Ishikawa (cell line): ENCODE measurements at regions not wholly inside any gene's neighbourhood (a gene's known extent, or its start where the extent isn't known, plus 50 kb on each side); places are given as distances from the start of the nearest gene placed in this dataset.

Experiments
- CEBPB ChIP-seq: IDR thresholded peaks from 2 replicates; pipeline ENCODE4 v1.6.1; 2012
- CREB1 ChIP-seq: IDR thresholded peaks from 2 replicates; pipeline ENCODE4 v1.6.1; 2012; ENCODE audit warnings: low read depth
- EGR1 ChIP-seq: IDR thresholded peaks from 2 replicates; pipeline ENCODE4 v1.6.1; 2012
- EP300 ChIP-seq: IDR thresholded peaks from 2 replicates; pipeline ENCODE4 v1.6.1; 2012; ENCODE audit warnings: borderline replicate concordance
- FOXM1 ChIP-seq: IDR thresholded peaks from 2 replicates; pipeline ENCODE4 v1.6.1; 2012; ENCODE audit warnings: low read depth, borderline replicate concordance
- NFIC ChIP-seq: IDR thresholded peaks from 2 replicates; pipeline ENCODE4 v1.6.1; 2012
- RAD21 ChIP-seq: IDR thresholded peaks from 2 replicates; pipeline ENCODE4 v1.6.1; 2012; ENCODE audit warnings: low read depth
- TAF1 ChIP-seq: IDR thresholded peaks from 2 replicates; pipeline ENCODE4 v1.6.1; 2012; ENCODE audit warnings: low read depth, mild to moderate bottlenecking
- TCF12 ChIP-seq: IDR thresholded peaks from 2 replicates; pipeline ENCODE4 v1.6.1; 2012; ENCODE audit warnings: low read depth
- TEAD4 ChIP-seq: IDR thresholded peaks from 2 replicates; pipeline ENCODE4 v1.6.1; 2012
- YY1 ChIP-seq: IDR thresholded peaks from 2 replicates; pipeline ENCODE4 v1.6.1; 2012; ENCODE audit warnings: low read depth
- ZBTB7A ChIP-seq: IDR thresholded peaks from 2 replicates; pipeline ENCODE4 v1.6.1; 2012; ENCODE audit warnings: low read depth
- TF ChIP-seq, protein P1 (sequence below): IDR thresholded peaks from 2 replicates; pipeline ENCODE4 v1.6.1; 2012; ENCODE audit warnings: low read depth, mild to moderate bottlenecking
- TF ChIP-seq, protein P2 (sequence below): IDR thresholded peaks from 2 replicates; pipeline ENCODE4 v1.6.1; 2012
- TF ChIP-seq, protein P3 (sequence below): IDR thresholded peaks from 2 replicates; pipeline ENCODE4 v1.6.1; 2012

DNA sequence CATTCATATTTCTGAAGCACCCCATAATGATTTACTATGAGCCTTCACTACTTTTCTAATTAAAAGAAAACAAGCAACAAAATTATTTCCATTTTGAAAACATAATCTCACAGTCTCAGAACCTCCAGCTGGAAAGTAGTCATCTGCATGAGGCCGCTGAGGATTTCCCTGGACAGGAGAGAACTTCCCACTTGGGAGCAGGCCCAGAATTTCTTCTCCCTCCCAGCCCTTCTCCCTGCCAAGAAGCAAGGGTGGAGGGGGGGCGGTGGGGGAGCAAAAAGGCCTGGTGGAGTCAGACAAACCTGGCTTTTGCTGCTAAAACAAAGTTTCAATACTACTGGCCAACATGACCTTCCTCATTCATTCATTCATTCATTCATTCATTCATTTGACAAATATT is 167.3 kb downstream of the PJA1 start:
- TF ChIP-seq, protein P1, sequence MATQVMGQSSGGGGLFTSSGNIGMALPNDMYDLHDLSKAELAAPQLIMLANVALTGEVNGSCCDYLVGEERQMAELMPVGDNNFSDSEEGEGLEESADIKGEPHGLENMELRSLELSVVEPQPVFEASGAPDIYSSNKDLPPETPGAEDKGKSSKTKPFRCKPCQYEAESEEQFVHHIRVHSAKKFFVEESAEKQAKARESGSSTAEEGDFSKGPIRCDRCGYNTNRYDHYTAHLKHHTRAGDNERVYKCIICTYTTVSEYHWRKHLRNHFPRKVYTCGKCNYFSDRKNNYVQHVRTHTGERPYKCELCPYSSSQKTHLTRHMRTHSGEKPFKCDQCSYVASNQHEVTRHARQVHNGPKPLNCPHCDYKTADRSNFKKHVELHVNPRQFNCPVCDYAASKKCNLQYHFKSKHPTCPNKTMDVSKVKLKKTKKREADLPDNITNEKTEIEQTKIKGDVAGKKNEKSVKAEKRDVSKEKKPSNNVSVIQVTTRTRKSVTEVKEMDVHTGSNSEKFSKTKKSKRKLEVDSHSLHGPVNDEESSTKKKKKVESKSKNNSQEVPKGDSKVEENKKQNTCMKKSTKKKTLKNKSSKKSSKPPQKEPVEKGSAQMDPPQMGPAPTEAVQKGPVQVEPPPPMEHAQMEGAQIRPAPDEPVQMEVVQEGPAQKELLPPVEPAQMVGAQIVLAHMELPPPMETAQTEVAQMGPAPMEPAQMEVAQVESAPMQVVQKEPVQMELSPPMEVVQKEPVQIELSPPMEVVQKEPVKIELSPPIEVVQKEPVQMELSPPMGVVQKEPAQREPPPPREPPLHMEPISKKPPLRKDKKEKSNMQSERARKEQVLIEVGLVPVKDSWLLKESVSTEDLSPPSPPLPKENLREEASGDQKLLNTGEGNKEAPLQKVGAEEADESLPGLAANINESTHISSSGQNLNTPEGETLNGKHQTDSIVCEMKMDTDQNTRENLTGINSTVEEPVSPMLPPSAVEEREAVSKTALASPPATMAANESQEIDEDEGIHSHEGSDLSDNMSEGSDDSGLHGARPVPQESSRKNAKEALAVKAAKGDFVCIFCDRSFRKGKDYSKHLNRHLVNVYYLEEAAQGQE, result no peak
- no peak for TF ChIP-seq YY1
- no peak for TF ChIP-seq EGR1
- no peak for TF ChIP-seq TCF12
- TF ChIP-seq, protein P2, sequence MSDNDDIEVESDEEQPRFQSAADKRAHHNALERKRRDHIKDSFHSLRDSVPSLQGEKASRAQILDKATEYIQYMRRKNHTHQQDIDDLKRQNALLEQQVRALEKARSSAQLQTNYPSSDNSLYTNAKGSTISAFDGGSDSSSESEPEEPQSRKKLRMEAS, result no peak
- no peak for TF ChIP-seq EP300
- TF ChIP-seq TAF1, result no peak
- no peak for TF ChIP-seq CREB1
- TF ChIP-seq TEAD4, result no peak
- TF ChIP-seq, protein P3, sequence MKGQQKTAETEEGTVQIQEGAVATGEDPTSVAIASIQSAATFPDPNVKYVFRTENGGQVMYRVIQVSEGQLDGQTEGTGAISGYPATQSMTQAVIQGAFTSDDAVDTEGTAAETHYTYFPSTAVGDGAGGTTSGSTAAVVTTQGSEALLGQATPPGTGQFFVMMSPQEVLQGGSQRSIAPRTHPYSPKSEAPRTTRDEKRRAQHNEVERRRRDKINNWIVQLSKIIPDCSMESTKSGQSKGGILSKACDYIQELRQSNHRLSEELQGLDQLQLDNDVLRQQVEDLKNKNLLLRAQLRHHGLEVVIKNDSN, result no peak
- TF ChIP-seq RAD21, result no peak
- TF ChIP-seq CEBPB, result no peak
- TF ChIP-seq FOXM1, result no peak
- TF ChIP-seq NFIC, result no peak
- no peak for TF ChIP-seq ZBTB7A

DNA sequence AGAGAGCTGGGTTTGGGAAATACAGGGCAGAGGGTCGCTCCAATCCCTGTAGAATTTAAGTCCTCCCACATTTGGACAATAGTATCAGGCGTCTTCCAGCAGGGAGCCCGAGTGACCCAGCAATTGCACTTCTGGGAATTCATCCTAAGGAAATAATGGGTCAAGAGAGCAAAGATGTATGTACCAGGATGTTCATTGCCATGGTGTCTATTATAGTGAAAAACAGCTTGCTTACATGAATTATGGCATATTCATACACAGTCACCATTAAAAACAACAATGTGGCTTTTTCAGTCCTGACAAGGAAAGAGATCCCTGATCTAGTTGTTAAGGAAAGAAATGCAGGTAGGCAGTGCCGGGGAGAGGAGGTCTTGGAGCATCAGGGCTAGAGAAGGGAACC is 167.7 kb downstream of the PJA1 start:
- TF ChIP-seq CEBPB (no peak), TAF1 (no peak), EGR1 (no peak), NFIC (no peak), FOXM1 (no peak), TEAD4 (no peak), TCF12 (no peak), RAD21 (no peak), YY1 (no peak), CREB1 (no peak), EP300 (no peak), ZBTB7A (no peak)
- TF ChIP-seq, protein P2, result no peak
- TF ChIP-seq, protein P1, result no peak
- TF ChIP-seq, protein P3, result no peak

DNA sequence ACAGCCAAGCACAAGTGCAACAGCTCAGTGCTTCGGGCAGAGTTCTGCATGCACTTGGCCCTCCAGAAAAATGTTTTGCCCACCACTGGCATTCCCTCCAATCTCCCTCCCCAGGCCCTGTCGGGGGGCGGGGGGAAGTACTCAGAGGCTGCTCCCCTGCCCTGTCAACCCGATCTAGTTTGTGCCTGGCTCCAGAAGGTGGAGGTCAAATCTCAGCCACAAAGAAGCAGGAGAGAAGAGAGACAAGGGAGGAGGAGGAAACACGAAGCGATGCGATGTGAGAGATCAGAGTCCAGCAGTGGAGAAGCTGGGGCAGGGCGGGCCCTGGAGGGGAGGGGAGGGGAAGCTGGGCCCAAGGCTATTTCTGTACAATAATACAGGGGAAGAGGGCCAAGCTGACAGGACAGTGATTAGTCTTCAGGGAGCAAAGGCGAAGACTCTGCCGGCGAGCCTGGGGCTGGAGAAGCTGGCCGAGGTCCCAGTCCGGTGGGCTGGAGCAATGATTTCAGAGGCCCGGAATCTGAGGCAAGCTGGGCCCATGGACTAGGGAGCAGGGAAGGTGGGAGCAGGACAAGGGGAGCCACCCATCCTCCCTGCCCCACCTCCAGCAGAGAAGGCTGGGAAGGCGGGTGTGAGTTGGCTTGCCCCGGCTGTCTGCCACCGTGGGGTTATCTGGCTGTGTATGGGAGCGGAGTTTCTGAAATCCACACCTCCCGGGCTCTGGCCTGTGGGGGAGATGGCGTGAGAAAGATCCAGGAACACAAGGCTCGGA is 167.1 kb downstream of the EFNB1 start:
- TF ChIP-seq NFIC (no peak), TCF12 (no peak), TAF1 (no peak), CEBPB (no peak), CREB1 (no peak), ZBTB7A (no peak), FOXM1 (no peak), RAD21 (no peak), YY1 (no peak), EP300 (no peak)
- TF ChIP-seq, protein P1, result no peak
- TF ChIP-seq, protein P3, result no peak

DNA sequence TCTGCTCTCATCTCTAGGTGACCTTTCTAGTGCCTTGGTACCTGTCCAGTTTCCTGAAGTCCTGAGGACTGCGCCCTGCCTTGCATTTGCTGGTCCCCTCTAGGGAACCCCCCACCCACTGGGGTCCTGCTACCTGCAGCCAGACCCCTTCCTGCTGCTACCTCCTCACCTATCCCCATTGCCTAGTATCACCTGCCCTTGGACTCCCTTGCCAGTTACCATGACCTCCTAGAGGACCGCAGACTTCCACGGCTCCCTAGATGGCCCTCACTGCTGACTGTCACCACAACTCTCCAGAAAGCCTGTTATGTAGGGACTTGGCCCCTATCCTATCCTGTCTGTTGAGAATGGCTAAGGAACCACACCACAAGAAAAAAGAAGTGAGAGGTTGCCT is 166.6 kb downstream of the EFNB1 start:
- TF ChIP-seq YY1 (no peak), ZBTB7A (no peak), NFIC (no peak), CEBPB (no peak), CREB1 (no peak), EGR1 (no peak), TAF1 (no peak), TEAD4 (no peak), FOXM1 (no peak), TCF12 (no peak), RAD21 (no peak), EP300 (no peak)
- TF ChIP-seq, protein P1, result no peak
- TF ChIP-seq, protein P2, result no peak
- TF ChIP-seq, protein P3, result no peak
